ENCODE measurements at regions not wholly inside any gene's neighbourhood (a gene's known extent, or its start where the extent isn't known, plus 50 kb on each side); places are given as distances from the start of the nearest gene placed in this dataset.
"Not testable (repeated sequence)": the region's sequence is repeated elsewhere in the genome, so short reads cannot be mapped to it uniquely, and the experiment has no call there.

- H3K4me3 Mint-ChIP-seq: no peak overlapping the region
- peaks cover 13% of the 10 kb centered on the region for H3K27me3 Mint-ChIP-seq
- H3K9me3 Mint-ChIP-seq: peaks cover 15% of the 10 kb centered on the region
- no peaks in the 10 kb centered on the region for H3K36me3 Mint-ChIP-seq (ENCODE audit: low read depth)
- TF ChIP-seq, protein P1, sequence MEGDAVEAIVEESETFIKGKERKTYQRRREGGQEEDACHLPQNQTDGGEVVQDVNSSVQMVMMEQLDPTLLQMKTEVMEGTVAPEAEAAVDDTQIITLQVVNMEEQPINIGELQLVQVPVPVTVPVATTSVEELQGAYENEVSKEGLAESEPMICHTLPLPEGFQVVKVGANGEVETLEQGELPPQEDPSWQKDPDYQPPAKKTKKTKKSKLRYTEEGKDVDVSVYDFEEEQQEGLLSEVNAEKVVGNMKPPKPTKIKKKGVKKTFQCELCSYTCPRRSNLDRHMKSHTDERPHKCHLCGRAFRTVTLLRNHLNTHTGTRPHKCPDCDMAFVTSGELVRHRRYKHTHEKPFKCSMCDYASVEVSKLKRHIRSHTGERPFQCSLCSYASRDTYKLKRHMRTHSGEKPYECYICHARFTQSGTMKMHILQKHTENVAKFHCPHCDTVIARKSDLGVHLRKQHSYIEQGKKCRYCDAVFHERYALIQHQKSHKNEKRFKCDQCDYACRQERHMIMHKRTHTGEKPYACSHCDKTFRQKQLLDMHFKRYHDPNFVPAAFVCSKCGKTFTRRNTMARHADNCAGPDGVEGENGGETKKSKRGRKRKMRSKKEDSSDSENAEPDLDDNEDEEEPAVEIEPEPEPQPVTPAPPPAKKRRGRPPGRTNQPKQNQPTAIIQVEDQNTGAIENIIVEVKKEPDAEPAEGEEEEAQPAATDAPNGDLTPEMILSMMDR (IDR thresholded peaks at IDR 0.05): no peak
- CTCF ChIA-PET: no interaction called here
- no peak for ATAC-seq (ENCODE audit: low read depth)
- H3K4me1 Mint-ChIP-seq: no peaks in the 10 kb centered on the region
- no peak overlapping the region for H3K27ac Mint-ChIP-seq
- POLR2A ChIA-PET: no interaction called here
- DNase-seq: no peak
- intact Hi-C loops (cut with micrococcal nuclease): no loop called here
Measured at GRCh38 chr4:99735822-99736221, 78.2 kb upstream of the C4orf54 start.

DNA sequence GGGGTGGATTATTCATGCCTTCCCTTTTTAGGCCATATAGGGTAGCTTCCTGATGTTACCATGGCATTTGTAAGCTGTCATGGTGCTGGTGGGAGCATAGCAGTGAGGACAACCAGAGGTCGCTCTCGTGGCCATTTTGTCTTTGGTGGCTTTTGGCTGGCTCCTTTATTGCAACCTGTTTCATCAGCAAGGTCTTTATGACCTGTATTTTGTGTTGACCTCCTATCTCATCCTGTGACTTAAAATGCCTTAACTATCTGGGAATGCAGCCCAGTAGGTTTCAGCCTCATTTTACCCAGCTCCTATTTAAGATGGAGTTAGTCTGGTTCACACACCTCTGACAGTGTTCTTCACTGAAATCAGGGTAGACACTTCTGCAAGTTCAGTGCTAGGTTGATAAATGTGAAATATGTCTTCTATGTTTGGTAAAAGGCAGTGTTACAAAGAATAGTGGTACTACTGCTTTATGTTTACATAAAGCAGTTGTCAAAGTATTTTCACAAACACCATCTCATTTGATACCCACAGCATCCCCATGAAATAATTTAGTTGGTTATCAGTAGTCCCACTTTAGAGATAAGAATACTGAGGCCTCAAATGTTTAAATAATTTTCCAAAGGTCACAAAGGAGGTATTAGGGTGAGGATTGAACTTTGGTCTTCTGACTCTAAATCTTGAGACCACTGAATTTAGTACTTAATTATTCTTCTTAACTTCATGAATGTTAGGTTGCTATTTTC lies 77.1 kb upstream of the C4orf54 start:
- H3K4me3 Mint-ChIP-seq: no peak overlapping the region
- TF ChIP-seq, protein P1 (IDR thresholded peaks at IDR 0.05): no peak
- no peak overlapping the region for H3K27ac Mint-ChIP-seq
- peaks cover 10% of the 10 kb centered on the region for H3K27me3 Mint-ChIP-seq
- H3K4me1 Mint-ChIP-seq: no peaks in the 10 kb centered on the region
- H3K36me3 Mint-ChIP-seq (ENCODE audit: low read depth): no peaks in the 10 kb centered on the region
- intact Hi-C loops (cut with micrococcal nuclease): no loop called here
- no peak for DNase-seq
- CTCF ChIA-PET: no interaction called here
- ATAC-seq (ENCODE audit: low read depth): no peak
- H3K9me3 Mint-ChIP-seq: peaks cover 12% of the 10 kb centered on the region
- POLR2A ChIA-PET: no interaction called here

- peaks cover 10% of the 10 kb centered on the region for H3K27me3 Mint-ChIP-seq
- intact Hi-C loops (cut with micrococcal nuclease); DNase-seq; H3K4me3 Mint-ChIP-seq; H3K9me3 Mint-ChIP-seq; POLR2A ChIA-PET; CTCF ChIA-PET; ATAC-seq (ENCODE audit: low read depth); H3K36me3 Mint-ChIP-seq (ENCODE audit: low read depth); H3K4me1 Mint-ChIP-seq; H3K27ac Mint-ChIP-seq: not testable (repeated sequence)
Measured at GRCh38 chr4:99733455-99733854, 75.8 kb upstream of the C4orf54 start.

- H3K4me3 Mint-ChIP-seq: no peak overlapping the region
- H3K27ac Mint-ChIP-seq: no peak overlapping the region
- H3K9me3 Mint-ChIP-seq: peaks cover 5% of the 10 kb centered on the region
- ChIA-PET POLR2A (no interaction called here), CTCF (no interaction called here)
- no peaks in the 10 kb centered on the region for H3K4me1 Mint-ChIP-seq
- intact Hi-C loops (cut with micrococcal nuclease): no loop called here
- no peak for DNase-seq
- TF ChIP-seq, protein P1 (IDR thresholded peaks at IDR 0.05): no peak
- no peak for ATAC-seq (ENCODE audit: low read depth)
- H3K36me3 Mint-ChIP-seq (ENCODE audit: low read depth): no peaks in the 10 kb centered on the region
- H3K27me3 Mint-ChIP-seq: peaks cover 12% of the 10 kb centered on the region
Measured at GRCh38 chr4:99729186-99729585, 71.6 kb upstream of the C4orf54 start.

- ChIA-PET POLR2A (no interaction called here), CTCF (interaction anchor here (1.0 to 1.3 kb wide), 2 partner anchors 84 to 161 kb away, joined by 3 to 5 read pairs; no protein-coding TSS in a partner anchor)
- H3K9me3 Mint-ChIP-seq: no peaks in the 10 kb centered on the region
- intact Hi-C loops (cut with micrococcal nuclease): loop anchor here (2.0 kb wide), 1 partner anchor 225 kb away; no protein-coding TSS in a partner anchor
- TF ChIP-seq, protein P1 (IDR thresholded peaks at IDR 0.05): no peak
- peaks cover 6% of the 10 kb centered on the region for H3K27me3 Mint-ChIP-seq
- no peak overlapping the region for H3K27ac Mint-ChIP-seq
- no peaks in the 10 kb centered on the region for H3K36me3 Mint-ChIP-seq (ENCODE audit: low read depth)
- H3K4me3 Mint-ChIP-seq: no peak overlapping the region
- DNase-seq (no peak), ATAC-seq (ENCODE audit: low read depth) (no peak)
- H3K4me1 Mint-ChIP-seq: no peaks in the 10 kb centered on the region
Measured at GRCh38 chr4:99724067-99724466, 66.4 kb upstream of the C4orf54 start.
